ENCODE measurements at regions not wholly inside any gene's neighbourhood (a gene's known extent, or its start where the extent isn't known, plus 50 kb on each side); places are given as distances from the start of the nearest gene placed in this dataset.

DNA sequence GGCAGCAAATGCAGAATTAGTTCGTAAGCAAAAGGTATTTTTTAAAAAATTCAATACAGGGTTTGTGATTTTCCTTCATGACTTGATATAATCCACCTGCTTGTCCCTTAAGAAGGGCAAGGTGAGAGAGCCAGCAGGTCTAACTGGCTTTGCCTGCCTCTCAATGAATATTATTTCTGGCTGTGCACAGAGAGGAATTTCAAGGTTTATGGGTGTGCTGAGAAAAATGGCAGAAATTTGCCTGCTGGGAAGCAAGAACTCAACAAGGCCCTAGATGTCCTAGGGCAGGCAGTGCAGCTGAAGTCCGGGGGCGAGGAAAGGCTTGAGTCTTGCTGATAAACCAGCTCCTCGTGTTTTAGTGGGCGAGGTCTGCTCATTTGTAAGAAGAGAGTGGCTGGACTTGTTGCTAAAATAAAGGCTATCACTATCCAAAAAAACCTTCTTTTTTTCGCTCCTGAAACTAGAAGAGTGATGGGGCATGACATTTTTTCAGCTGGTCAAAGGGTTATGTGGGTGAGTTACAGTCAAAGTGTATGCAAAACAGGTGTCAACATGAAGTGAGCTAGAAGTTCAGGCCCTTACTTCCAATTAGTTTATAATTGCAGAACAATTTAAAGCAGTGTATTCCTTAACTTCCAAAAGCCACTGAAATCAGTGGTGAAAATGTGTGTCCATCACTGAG is 385.8 kb upstream of the KLF6 start:
- H3K27me3 Mint-ChIP-seq (ENCODE audit: insufficient read depth, unreplicated experiment): no peaks in the 10 kb centered on the region
- BruUV-seq (replicated peaks): no TSS peak
- H3K36me3 Mint-ChIP-seq (ENCODE audit: insufficient read depth, unreplicated experiment): peaks cover 6% of the 10 kb centered on the region
- ChIA-PET CTCF (interaction anchor here (0.7 kb wide), 1 partner anchor 973 kb away, joined by 3 read pairs; no protein-coding TSS in a partner anchor), POLR2A (no interaction called here)
- TF ChIP-seq, protein P1, sequence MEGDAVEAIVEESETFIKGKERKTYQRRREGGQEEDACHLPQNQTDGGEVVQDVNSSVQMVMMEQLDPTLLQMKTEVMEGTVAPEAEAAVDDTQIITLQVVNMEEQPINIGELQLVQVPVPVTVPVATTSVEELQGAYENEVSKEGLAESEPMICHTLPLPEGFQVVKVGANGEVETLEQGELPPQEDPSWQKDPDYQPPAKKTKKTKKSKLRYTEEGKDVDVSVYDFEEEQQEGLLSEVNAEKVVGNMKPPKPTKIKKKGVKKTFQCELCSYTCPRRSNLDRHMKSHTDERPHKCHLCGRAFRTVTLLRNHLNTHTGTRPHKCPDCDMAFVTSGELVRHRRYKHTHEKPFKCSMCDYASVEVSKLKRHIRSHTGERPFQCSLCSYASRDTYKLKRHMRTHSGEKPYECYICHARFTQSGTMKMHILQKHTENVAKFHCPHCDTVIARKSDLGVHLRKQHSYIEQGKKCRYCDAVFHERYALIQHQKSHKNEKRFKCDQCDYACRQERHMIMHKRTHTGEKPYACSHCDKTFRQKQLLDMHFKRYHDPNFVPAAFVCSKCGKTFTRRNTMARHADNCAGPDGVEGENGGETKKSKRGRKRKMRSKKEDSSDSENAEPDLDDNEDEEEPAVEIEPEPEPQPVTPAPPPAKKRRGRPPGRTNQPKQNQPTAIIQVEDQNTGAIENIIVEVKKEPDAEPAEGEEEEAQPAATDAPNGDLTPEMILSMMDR (IDR thresholded peaks at IDR 0.05; ENCODE audit: unreplicated experiment): no peak
- intact Hi-C loops (cut with micrococcal nuclease): no loop called here
- no peak overlapping the region for H3K27ac Mint-ChIP-seq (ENCODE audit: low read depth, unreplicated experiment)
- H3K4me3 Mint-ChIP-seq (ENCODE audit: unreplicated experiment): no peak overlapping the region
- DNase-seq (ENCODE audit: unreplicated experiment): no peak
- no peaks in the 10 kb centered on the region for H3K9me3 Mint-ChIP-seq (ENCODE audit: unreplicated experiment)
- H3K4me1 Mint-ChIP-seq (ENCODE audit: insufficient read depth, unreplicated experiment): no peaks in the 10 kb centered on the region

DNA sequence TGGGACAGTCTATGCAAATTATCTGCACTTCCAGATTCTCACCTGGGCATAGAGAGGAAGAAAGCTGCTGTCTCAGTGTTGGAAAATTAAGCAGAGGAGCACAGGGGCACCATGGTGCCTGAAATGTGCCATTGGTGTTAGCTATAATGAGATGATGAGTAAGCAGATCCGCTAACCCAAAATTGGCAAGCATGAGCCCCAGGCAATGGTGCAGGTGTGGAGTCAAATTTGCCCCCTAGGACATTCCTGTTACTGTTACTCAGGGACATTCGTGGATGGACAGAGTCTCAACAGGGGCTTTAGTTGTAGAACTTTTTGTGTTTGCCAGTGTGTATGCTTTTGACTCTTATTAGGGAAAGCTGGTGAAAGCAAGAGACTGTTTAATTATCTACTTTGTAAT is 385.2 kb upstream of the KLF6 start:
- no peak overlapping the region for H3K27ac Mint-ChIP-seq (ENCODE audit: low read depth, unreplicated experiment)
- TF ChIP-seq, protein P1 (IDR thresholded peaks at IDR 0.05; ENCODE audit: unreplicated experiment): no peak
- H3K4me3 Mint-ChIP-seq (ENCODE audit: unreplicated experiment): no peak overlapping the region
- intact Hi-C loops (cut with micrococcal nuclease): no loop called here
- no peaks in the 10 kb centered on the region for H3K4me1 Mint-ChIP-seq (ENCODE audit: insufficient read depth, unreplicated experiment)
- H3K27me3 Mint-ChIP-seq (ENCODE audit: insufficient read depth, unreplicated experiment): no peaks in the 10 kb centered on the region
- peaks cover 6% of the 10 kb centered on the region for H3K36me3 Mint-ChIP-seq (ENCODE audit: insufficient read depth, unreplicated experiment)
- no peaks in the 10 kb centered on the region for H3K9me3 Mint-ChIP-seq (ENCODE audit: unreplicated experiment)
- no TSS peak for BruUV-seq (replicated peaks)
- ChIA-PET CTCF (no interaction called here), POLR2A (no interaction called here)
- no peak for DNase-seq (ENCODE audit: unreplicated experiment)

DNA sequence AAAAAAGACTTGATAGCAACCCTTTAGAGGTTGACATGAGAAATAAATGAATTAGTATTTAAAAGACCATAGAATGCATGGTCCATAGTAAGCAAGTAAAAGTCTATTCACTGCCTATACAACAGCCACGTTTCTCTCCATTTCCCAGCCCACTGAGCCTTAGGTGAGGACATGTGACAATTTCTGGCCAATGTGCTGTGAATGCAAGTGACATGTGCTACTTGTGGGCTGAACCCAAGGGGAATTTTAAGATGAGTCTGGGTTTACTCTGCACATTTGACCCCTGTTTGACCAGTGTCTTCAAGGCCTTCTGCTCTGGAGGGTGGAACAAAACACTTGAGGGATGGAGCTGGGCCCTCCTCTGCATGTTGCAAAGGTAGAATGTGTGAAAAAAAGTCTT is 384.4 kb upstream of the KLF6 start:
- BruUV-seq (replicated peaks): no TSS peak
- H3K36me3 Mint-ChIP-seq (ENCODE audit: insufficient read depth, unreplicated experiment): peaks cover 6% of the 10 kb centered on the region
- intact Hi-C loops (cut with micrococcal nuclease): no loop called here
- H3K4me1 Mint-ChIP-seq (ENCODE audit: insufficient read depth, unreplicated experiment): no peaks in the 10 kb centered on the region
- POLR2A ChIA-PET: interaction anchor here (1.3 kb wide), 1 partner anchor 38 kb away, joined by 3 read pairs; no protein-coding TSS in a partner anchor
- H3K9me3 Mint-ChIP-seq (ENCODE audit: unreplicated experiment): no peaks in the 10 kb centered on the region
- TF ChIP-seq, protein P1 (IDR thresholded peaks at IDR 0.05; ENCODE audit: unreplicated experiment): no peak
- H3K27ac Mint-ChIP-seq (ENCODE audit: low read depth, unreplicated experiment): no peak overlapping the region
- no peak for DNase-seq (ENCODE audit: unreplicated experiment)
- no peak overlapping the region for H3K4me3 Mint-ChIP-seq (ENCODE audit: unreplicated experiment)
- no peaks in the 10 kb centered on the region for H3K27me3 Mint-ChIP-seq (ENCODE audit: insufficient read depth, unreplicated experiment)
- CTCF ChIA-PET: no interaction called here

DNA sequence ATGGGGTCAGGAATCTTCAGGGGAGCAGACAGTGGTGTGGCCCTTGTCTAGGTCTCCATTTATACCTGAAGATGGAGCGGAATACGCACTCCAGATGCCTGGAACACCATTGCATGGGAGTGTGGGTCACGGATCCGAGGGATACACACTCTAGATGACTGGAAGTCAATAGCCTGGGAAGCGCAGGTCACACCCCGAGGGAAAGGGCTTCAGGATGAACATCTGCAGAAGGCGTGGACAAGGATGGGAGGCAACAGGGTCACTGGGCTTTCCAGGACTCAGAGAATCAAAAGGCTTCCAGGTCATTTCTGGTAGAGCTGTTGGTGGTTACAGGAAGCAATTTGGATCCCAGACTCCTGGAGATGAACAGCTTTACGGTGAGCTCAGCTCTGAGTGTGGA is 382.2 kb upstream of the KLF6 start:
- H3K36me3 Mint-ChIP-seq (ENCODE audit: insufficient read depth, unreplicated experiment): no peaks in the 10 kb centered on the region
- intact Hi-C loops (cut with micrococcal nuclease): no loop called here
- TF ChIP-seq, protein P1 (IDR thresholded peaks at IDR 0.05; ENCODE audit: unreplicated experiment): no peak
- CTCF ChIA-PET: no interaction called here
- H3K27ac Mint-ChIP-seq (ENCODE audit: low read depth, unreplicated experiment): no peak overlapping the region
- BruUV-seq (replicated peaks): no TSS peak
- no peaks in the 10 kb centered on the region for H3K4me1 Mint-ChIP-seq (ENCODE audit: insufficient read depth, unreplicated experiment)
- no peak overlapping the region for H3K4me3 Mint-ChIP-seq (ENCODE audit: unreplicated experiment)
- no peaks in the 10 kb centered on the region for H3K9me3 Mint-ChIP-seq (ENCODE audit: unreplicated experiment)
- DNase-seq (ENCODE audit: unreplicated experiment): no peak
- no peaks in the 10 kb centered on the region for H3K27me3 Mint-ChIP-seq (ENCODE audit: insufficient read depth, unreplicated experiment)
- POLR2A ChIA-PET: no interaction called here
